ENCODE measurements at regions not wholly inside any gene's neighbourhood (a gene's known extent, or its start where the extent isn't known, plus 50 kb on each side); places are given as distances from the start of the nearest gene placed in this dataset.

GRCh38 chr20:60340232-60340631 is 382.0 kb downstream of the CDH26 start:
- no peak for TF ChIP-seq CTCF (IDR thresholded peaks at IDR 0.05; ENCODE audit: insufficient read depth, low read length, poor library complexity, severe bottlenecking)
- TF ChIP-seq EZH2phosphoT487 (conservative IDR thresholded peaks at IDR 0.05; ENCODE audit: low read length): no peak
